Hindlimb muscle (tissue), 1 donor: ENCODE measurements at regions not wholly inside any gene's neighbourhood (a gene's known extent, or its start where the extent isn't known, plus 50 kb on each side); places are given as distances from the start of the nearest gene placed in this dataset.
"Not testable (repeated sequence)": the region's sequence is repeated elsewhere in the genome, so short reads cannot be mapped to it uniquely, and the experiment has no call there.

ENCODE experiments used
- DNase-seq: peaks from one replicate; pipeline ENCODE4 v3.0.0-alpha.2; 2013

- no peak for DNase-seq
These were observed 549.5 kb upstream of the ACTRT1 start for GRCh38 chrX:128601706-128602105.

GRCh38 chrX:128599632-128600031 is 547.4 kb upstream of the ACTRT1 start:
- no peak for DNase-seq

- DNase-seq: no peak
These were observed 529.8 kb upstream of the ACTRT1 start for GRCh38 chrX:128582036-128582435.

- no peak for DNase-seq
These were observed 529.4 kb upstream of the ACTRT1 start for GRCh38 chrX:128581615-128582014.

GRCh38 chrX:128543114-128543513 is 490.9 kb upstream of the ACTRT1 start:
- no peak for DNase-seq

GRCh38 chrX:128518508-128518907 is 466.3 kb upstream of the ACTRT1 start:
- no peak for DNase-seq

- DNase-seq: no peak
These were observed 465.5 kb upstream of the ACTRT1 start for GRCh38 chrX:128517691-128518090.

GRCh38 chrX:128504496-128504895 is 452.3 kb upstream of the ACTRT1 start:
- DNase-seq: no peak

- no peak for DNase-seq
These were observed 411.9 kb upstream of the ACTRT1 start for GRCh38 chrX:128464116-128464515.

- no peak for DNase-seq
These were observed 408.6 kb upstream of the ACTRT1 start for GRCh38 chrX:128460835-128461234.

GRCh38 chrX:128458888-128459287 is 406.7 kb upstream of the ACTRT1 start:
- DNase-seq: no peak

- no peak for DNase-seq
These were observed 405.5 kb upstream of the ACTRT1 start for GRCh38 chrX:128457674-128458073.

- DNase-seq: no peak
These were observed 387.0 kb upstream of the ACTRT1 start for GRCh38 chrX:128439159-128439558.

- DNase-seq: no peak
These were observed 385.9 kb upstream of the ACTRT1 start for GRCh38 chrX:128438082-128438481.

GRCh38 chrX:128436397-128437103 is 384.3 kb upstream of the ACTRT1 start:
- no peak for DNase-seq

GRCh38 chrX:128425546-128425945 is 373.3 kb upstream of the ACTRT1 start:
- no peak for DNase-seq

- DNase-seq: no peak
These were observed 356.6 kb upstream of the ACTRT1 start for GRCh38 chrX:128408842-128409241.

GRCh38 chrX:128396601-128397000 is 344.4 kb upstream of the ACTRT1 start:
- DNase-seq: no peak

- DNase-seq: not testable (repeated sequence)
These were observed 331.6 kb upstream of the ACTRT1 start for GRCh38 chrX:128383846-128384245.

GRCh38 chrX:128365492-128365891 is 313.3 kb upstream of the ACTRT1 start:
- DNase-seq: no peak

GRCh38 chrX:128335671-128336070 is 283.5 kb upstream of the ACTRT1 start:
- no peak for DNase-seq

- no peak for DNase-seq
These were observed 282.6 kb upstream of the ACTRT1 start for GRCh38 chrX:128334821-128335220.

GRCh38 chrX:128310912-128311311 is 258.7 kb upstream of the ACTRT1 start:
- no peak for DNase-seq

- DNase-seq: no peak
These were observed 257.1 kb upstream of the ACTRT1 start for GRCh38 chrX:128309311-128309710.

GRCh38 chrX:128294198-128294597 is 242.0 kb upstream of the ACTRT1 start:
- DNase-seq: no peak
